ENCODE measurements at regions not wholly inside any gene's neighbourhood (a gene's known extent, or its start where the extent isn't known, plus 50 kb on each side); places are given as distances from the start of the nearest gene placed in this dataset.

DNA sequence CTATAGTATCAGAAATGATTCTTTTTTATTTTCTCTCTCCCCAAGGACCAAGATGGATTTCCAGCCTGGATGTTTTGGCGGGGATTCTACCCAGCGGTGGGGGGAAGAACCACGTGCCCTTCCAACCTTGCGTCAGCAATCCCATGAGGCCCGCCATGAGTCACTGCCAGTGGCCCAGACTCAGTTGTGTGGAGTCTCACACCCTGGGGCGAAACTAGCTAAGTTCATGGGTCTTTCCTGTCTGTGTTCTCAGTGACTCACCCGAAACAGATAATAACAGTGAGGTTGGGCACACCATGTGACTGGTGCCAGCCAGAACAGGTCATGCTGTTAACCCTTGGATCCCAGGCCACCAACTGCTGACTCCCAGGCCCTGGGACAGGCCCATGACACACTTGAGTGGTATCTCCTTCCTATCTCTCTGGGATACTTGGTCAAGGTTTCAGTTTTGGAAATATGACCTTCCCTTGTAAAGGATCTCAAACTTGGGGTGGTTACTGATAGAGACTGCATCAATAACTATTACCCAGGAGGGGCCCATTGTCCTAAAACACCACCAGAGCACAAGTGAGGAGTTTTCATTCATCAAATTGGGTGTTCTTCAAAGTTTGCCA lies 98.0 kb upstream of the DUSP10 start:
- Mint-ChIP-seq H3K4me1 (ENCODE audit: low read depth) (no peaks in the 10 kb centered on the region), H3K27me3 (peaks cover 3% of the 10 kb centered on the region), H3K27ac (no peak overlapping the region), H3K9me3 (ENCODE audit: low read depth) (no peaks in the 10 kb centered on the region), H3K36me3 (ENCODE audit: insufficient read depth) (no peaks in the 10 kb centered on the region), H3K4me3 (ENCODE audit: low read depth) (no peak overlapping the region)
- TF ChIP-seq, protein P1, sequence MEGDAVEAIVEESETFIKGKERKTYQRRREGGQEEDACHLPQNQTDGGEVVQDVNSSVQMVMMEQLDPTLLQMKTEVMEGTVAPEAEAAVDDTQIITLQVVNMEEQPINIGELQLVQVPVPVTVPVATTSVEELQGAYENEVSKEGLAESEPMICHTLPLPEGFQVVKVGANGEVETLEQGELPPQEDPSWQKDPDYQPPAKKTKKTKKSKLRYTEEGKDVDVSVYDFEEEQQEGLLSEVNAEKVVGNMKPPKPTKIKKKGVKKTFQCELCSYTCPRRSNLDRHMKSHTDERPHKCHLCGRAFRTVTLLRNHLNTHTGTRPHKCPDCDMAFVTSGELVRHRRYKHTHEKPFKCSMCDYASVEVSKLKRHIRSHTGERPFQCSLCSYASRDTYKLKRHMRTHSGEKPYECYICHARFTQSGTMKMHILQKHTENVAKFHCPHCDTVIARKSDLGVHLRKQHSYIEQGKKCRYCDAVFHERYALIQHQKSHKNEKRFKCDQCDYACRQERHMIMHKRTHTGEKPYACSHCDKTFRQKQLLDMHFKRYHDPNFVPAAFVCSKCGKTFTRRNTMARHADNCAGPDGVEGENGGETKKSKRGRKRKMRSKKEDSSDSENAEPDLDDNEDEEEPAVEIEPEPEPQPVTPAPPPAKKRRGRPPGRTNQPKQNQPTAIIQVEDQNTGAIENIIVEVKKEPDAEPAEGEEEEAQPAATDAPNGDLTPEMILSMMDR (IDR thresholded peaks at IDR 0.05; ENCODE audit: unreplicated experiment), result no peak
- no peak for DNase-seq (ENCODE audit: low spot score, unreplicated experiment)

DNA sequence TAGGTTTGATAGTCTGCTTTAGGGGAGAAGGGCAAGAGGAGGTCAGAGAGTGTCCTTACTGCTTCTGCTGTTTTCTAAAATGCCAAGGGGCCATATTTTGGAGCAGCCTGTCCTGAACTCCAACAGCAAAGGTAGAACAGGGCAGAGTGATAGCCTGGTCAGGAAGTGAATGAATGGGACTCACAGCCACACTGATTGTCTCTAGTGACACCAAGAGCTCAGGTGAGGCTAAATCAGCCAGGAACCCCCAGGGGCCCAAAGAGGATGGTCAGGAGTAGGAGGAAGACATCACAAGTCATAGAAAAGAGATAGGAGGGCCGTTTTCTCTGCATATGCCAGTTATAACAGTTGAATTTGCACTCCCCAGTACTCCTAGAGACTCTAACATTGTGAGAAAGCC lies 97.4 kb upstream of the DUSP10 start:
- no peak for DNase-seq (ENCODE audit: low spot score, unreplicated experiment)
- Mint-ChIP-seq H3K27me3 (peaks cover 3% of the 10 kb centered on the region), H3K27ac (no peak overlapping the region)

DNA sequence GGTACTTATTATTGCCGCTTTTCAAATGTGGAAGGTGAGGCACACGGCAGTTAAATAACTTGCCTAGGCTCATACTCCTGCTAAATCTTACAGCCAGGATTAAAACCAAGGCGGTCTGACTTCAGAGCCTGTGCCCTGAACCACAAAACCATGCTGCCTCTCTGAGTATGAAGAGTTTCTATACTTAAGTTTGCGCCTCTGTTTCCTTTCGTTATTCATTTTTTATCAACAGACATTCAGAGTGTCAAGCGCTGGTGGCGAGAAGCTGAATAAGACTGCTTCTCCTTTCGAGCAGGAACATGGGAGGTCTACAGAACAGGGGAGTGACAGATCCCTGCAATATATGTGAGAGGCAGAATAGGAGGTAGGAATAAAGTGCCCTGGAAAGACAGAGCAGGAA lies 96.0 kb upstream of the DUSP10 start:
- Mint-ChIP-seq H3K36me3 (ENCODE audit: insufficient read depth) (no peaks in the 10 kb centered on the region), H3K9me3 (ENCODE audit: low read depth) (no peaks in the 10 kb centered on the region), H3K27ac (no peak overlapping the region), H3K4me1 (ENCODE audit: low read depth) (no peaks in the 10 kb centered on the region), H3K27me3 (peaks cover 5% of the 10 kb centered on the region), H3K4me3 (ENCODE audit: low read depth) (no peak overlapping the region)
- DNase-seq (ENCODE audit: low spot score, unreplicated experiment), result no peak
- TF ChIP-seq, protein P1 (IDR thresholded peaks at IDR 0.05; ENCODE audit: unreplicated experiment), result no peak

More for the DNA sequence above, 97.4 kb upstream of the DUSP10 start:
- TF ChIP-seq, protein P1 (IDR thresholded peaks at IDR 0.05; ENCODE audit: unreplicated experiment), result no peak
- H3K36me3 Mint-ChIP-seq (ENCODE audit: insufficient read depth), result no peaks in the 10 kb centered on the region
- no peaks in the 10 kb centered on the region for H3K4me1 Mint-ChIP-seq (ENCODE audit: low read depth)
- no peak overlapping the region for H3K4me3 Mint-ChIP-seq (ENCODE audit: low read depth)
- no peaks in the 10 kb centered on the region for H3K9me3 Mint-ChIP-seq (ENCODE audit: low read depth)

DNA sequence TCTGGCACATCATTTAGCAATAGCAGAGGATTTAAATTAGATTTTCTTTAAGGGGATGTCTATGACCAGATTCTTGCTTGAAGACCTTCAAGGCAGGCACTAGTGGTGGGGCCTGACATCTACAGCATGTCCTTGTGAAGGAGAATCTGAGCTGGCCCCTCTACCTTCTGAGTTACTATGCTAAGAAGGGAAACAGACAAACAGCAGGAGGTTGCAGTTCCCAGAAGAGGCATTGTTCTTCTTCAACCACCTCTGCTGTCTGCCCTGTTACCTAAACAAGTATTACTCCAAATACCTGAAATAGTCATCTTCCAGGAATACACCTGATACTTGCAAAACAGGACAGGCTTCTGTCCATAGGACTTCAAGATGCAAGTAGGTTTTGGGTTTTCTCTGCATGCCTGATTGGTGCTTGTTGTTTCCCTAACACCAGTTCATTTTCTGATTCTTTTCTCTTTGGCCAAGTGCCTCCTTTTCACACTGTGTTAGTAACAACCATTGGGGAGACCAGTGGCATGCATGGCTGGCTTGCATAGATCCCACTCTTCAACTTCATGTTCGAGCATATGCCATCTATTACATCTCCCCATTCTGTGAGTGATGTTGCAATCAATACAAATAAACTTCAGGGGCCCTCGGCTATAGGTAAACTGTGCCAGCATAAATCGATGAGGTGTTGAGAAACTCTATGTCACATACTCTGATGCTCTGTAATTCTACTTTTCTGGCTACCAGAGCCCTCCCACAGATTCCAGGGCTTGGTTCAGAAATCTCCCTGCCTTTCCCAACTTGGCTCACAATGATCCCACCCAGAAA lies 93.0 kb upstream of the DUSP10 start:
- no peaks in the 10 kb centered on the region for H3K36me3 Mint-ChIP-seq (ENCODE audit: insufficient read depth)
- H3K9me3 Mint-ChIP-seq (ENCODE audit: low read depth), result no peaks in the 10 kb centered on the region
- no peak overlapping the region for H3K4me3 Mint-ChIP-seq (ENCODE audit: low read depth)
- H3K27me3 Mint-ChIP-seq, result peaks cover 5% of the 10 kb centered on the region
- no peak overlapping the region for H3K27ac Mint-ChIP-seq
- no peaks in the 10 kb centered on the region for H3K4me1 Mint-ChIP-seq (ENCODE audit: low read depth)
- TF ChIP-seq, protein P1 (IDR thresholded peaks at IDR 0.05; ENCODE audit: unreplicated experiment), result no peak
- DNase-seq (ENCODE audit: low spot score, unreplicated experiment), result no peak

DNA sequence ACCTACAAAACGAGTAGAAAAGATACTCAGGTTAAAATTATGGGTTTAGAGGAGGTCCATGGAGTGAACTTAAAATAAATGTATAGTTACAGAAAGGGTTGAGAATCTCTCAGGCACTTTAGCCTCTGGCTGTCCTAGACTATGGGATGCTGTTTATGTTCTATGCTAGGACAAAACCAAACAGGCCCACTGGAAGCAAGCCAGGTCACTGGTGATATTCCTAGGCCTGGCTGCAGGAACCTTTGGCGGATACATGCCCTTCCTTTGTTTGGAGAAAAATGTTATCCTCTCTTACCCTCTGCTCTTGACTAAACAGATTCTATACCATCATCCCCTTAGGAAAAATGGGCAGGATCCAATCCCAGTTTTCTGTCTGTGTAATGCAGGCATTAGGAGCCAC lies 90.7 kb upstream of the DUSP10 start:
- Mint-ChIP-seq H3K36me3 (ENCODE audit: insufficient read depth) (no peaks in the 10 kb centered on the region), H3K4me3 (ENCODE audit: low read depth) (no peak overlapping the region), H3K27ac (no peak overlapping the region), H3K27me3 (peaks cover 9% of the 10 kb centered on the region), H3K4me1 (ENCODE audit: low read depth) (no peaks in the 10 kb centered on the region), H3K9me3 (ENCODE audit: low read depth) (no peaks in the 10 kb centered on the region)
- no peak for DNase-seq (ENCODE audit: low spot score, unreplicated experiment)
- TF ChIP-seq, protein P1 (IDR thresholded peaks at IDR 0.05; ENCODE audit: unreplicated experiment), result no peak
